ENCODE measurements at regions not wholly inside any gene's neighbourhood (a gene's known extent, or its start where the extent isn't known, plus 50 kb on each side); places are given as distances from the start of the nearest gene placed in this dataset.
"Not testable (repeated sequence)": the region's sequence is repeated elsewhere in the genome, so short reads cannot be mapped to it uniquely, and the experiment has no call there.

DNA sequence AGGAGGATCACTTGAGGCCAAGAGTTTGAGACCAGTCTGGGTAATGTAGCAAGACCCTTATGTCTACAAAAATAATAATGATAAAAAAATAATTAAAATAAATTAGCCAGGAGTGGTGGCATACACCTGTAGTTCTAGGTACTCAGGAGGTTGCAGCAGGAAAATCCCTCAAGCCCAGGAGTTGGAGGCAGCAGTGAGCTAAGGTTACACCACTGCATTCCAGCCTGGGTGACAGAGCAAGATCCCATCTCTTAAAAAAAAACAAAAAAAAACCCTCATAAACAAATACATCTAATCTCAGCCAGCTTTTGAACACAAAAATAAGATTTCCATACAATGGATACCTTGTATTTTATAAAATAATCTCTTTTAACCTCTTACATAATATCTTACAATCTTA is 363.3 kb upstream of the KLF4 start:
- no peak for DNase-seq

- DNase-seq: no peak
Observed at GRCh38 chr9:107850653-107851052, 361.1 kb upstream of the KLF4 start.

GRCh38 chr9:107847978-107848964 is 358.7 kb upstream of the KLF4 start:
- no peak for DNase-seq

DNA sequence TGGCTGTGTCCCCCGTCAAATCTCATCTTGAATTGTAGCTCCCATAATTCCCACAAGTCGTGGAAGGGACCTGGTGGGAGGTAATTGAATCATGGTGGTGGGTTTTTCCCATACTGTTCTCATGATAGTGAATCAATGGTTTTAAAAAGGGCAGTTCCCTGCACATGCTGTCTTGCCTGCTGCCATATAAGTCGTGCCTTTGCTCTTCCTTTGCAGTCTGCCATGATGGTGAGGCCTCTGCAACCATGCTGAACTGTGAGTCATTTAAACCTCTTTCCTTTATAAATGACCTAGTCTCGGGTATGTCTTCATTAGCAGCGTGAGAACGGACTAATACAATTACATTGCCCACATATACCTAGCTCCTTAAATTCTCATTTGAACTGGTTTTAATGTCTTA is 353.0 kb upstream of the KLF4 start:
- DNase-seq: no peak

GRCh38 chr9:107841076-107841475 is 351.5 kb upstream of the KLF4 start:
- no peak for DNase-seq

DNA sequence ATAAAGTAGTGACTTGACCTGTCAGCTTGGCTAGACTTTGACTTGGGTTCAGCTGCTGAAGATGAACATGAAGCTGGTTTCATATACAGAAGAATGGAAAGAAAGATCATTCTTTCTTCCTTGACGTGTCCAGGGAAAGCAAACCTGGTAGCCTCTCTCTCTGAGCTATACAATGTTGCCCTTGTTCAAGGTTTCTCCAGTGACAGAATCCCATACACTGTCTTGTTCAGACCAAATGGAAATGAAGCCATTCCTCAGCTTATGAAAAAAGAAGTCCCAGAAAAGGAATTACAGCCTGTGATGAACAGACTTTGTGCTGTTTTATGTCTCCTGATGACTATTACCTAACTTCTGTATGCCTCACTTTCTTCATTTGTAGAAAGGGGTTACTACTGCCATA is 349.8 kb upstream of the KLF4 start:
- DNase-seq: no peak

GRCh38 chr9:107838766-107839165 is 349.2 kb upstream of the KLF4 start:
- DNase-seq: no peak

GRCh38 chr9:107836300-107836699 is 346.7 kb upstream of the KLF4 start:
- DNase-seq: no peak

DNA sequence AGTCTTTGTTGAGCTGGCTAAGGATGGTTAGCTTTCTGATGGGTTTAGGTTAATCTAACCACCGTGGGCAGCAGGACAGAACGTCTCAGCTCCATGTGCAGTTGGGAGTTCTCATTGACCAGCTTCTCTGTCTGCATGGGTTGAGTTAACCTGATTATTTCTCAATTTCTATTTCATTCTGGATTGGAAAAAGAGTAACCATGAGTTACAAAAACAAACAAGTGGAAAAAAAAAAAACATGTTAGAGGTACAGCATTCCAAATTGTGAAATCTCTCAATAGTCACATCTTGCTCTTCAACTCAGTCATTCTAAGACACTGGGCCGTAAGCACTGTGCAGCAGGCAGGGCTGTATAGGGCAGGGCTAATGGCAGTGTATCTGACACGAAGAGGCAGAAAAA is 343.7 kb upstream of the KLF4 start:
- no peak for DNase-seq

GRCh38 chr9:107832871-107833270 is 343.3 kb upstream of the KLF4 start:
- DNase-seq: no peak

DNA sequence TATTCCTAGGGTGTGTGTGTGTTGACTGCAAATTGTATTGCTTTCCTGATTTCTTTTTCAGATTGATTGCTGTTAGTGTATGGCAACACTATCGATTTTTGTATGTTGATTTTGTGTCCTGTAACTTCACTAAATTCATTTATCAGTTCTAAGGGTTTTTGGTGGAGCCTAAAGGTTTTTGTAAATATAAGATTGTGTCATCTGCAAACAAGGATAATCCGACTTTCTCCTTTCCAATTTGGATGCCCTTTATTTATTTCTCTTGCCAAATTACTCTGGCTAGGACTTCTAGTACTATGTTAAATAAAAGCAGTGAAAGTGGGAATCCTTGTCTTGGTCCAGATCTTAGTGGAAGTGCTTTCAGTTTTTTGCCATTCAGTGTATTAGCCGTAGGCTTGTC is 340.9 kb upstream of the KLF4 start:
- DNase-seq: no peak

DNA sequence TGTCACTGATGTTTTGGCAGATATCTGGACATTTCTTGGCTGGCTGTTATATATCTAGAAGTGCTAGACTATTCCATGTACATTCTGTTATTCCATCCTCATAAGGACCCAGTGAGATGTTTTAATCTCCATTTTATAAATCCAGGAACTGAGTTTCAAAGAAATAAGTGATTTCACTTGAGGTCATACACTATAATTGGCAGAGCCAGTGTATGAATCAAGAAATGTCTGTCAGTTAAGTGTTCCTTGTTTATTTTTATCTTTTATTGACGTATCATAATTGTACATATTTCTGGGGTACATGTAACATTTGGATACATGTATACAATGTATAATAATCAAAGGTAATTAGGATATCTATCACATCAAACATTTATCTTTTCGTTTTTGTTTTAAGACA is 338.3 kb upstream of the KLF4 start:
- no peak for DNase-seq

DNA sequence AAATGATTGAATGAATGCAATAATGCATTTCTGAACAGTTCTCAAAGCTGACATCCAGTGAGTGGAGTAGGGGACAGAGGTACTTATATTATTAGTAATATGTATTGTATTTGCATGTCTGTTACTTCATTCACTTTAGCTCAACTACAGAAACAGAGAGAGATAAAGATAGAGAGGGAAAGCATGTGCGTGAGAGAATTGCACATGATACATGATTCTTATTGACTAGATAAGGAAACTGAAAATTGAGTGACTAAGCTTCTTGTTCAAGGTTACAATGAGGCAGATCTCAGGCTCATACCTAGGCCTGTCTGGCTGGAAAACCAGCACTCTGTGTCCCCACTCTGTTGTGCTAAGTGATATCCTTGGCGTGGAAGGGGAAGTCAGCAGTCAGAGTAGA is 337.7 kb upstream of the KLF4 start:
- DNase-seq: no peak

DNA sequence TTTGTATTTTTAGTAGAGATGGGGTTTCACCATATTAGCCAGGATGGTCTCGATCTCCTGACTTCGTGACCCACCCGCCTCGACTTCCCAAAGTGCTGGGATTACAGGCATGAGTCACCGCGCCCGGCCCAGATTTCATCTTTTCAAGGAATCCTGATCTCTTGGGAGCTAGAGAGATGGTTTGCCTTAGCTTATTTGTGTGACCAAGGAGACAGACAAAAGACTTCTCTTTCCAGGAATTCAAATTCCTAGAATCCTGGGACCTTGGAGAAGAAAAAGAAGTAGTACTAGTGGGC is 337.1 kb upstream of the KLF4 start:
- not testable (repeated sequence) for DNase-seq

GRCh38 chr9:107824556-107824955 is 335.0 kb upstream of the KLF4 start:
- DNase-seq: no peak

- DNase-seq: no peak
Observed at GRCh38 chr9:107819772-107820565, 330.4 kb upstream of the KLF4 start.

GRCh38 chr9:107818503-107818829 is 328.9 kb upstream of the KLF4 start:
- DNase-seq: not testable (repeated sequence)

DNA sequence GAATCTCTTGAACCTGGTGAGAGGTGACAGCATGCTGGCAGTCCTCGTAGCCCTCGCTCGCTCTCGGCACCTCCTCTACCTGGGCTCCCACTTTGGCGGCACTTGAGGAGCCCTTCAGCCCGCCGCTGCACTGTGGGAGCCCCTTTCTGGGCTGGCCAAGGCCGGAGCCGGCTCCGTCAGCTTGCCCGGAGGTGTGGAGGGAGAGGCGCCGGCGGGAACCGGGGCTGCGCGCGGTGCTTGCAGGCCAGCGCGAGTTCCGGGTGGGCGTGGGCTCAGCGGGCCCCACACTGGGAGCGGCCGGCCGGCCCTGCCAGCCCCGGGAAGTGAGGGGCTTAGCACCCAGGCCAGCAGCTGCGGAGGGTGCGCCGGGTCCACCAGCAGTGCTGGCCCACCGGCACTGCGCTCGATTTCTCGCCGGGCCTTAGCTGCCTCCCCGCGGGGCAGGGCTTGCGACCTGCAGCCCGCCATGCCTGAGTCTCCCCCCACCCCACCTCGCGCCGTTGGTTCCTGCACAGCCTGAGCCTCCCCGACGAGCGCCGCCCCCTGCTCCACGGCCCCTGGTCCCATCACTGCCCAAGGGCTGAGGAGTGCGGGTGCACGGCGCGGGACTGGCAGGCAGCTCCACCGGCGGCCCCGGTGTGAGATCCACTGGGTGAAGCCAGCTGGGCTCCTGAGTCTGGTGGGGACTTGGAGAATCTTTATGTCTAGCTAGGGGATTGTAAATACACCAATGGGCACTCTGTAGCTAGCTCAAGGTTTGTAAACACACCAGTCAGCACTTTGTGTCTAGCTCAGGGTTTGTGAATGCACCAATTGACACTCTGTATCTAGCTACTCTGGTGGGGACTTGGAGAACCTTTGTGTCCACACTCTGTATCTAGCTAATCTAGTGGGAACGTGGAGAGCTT is 328.3 kb upstream of the KLF4 start:
- not testable (repeated sequence) for DNase-seq

DNA sequence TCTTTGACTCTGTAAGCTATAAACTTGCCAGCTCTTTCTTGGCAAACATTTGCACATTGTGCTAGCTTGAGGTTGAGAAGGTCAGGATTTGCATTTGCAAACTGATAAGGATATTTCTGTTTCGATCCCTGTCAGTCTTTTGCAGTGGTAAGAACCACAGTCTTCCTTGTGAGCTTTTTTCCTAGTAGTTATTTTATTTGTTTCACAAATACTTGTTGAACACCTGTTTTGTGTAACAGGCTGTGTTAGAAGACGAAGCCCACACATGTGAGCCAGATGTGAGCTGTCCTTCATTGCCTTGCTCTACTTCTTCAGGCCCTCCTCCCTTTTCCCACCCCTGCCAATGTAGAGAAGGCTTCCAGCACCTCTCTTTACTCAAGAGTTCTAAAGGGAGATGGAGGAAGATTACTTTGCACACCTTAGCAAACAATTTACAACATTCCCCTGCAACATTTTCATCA is 327.0 kb upstream of the KLF4 start:
- no peak for DNase-seq

DNA sequence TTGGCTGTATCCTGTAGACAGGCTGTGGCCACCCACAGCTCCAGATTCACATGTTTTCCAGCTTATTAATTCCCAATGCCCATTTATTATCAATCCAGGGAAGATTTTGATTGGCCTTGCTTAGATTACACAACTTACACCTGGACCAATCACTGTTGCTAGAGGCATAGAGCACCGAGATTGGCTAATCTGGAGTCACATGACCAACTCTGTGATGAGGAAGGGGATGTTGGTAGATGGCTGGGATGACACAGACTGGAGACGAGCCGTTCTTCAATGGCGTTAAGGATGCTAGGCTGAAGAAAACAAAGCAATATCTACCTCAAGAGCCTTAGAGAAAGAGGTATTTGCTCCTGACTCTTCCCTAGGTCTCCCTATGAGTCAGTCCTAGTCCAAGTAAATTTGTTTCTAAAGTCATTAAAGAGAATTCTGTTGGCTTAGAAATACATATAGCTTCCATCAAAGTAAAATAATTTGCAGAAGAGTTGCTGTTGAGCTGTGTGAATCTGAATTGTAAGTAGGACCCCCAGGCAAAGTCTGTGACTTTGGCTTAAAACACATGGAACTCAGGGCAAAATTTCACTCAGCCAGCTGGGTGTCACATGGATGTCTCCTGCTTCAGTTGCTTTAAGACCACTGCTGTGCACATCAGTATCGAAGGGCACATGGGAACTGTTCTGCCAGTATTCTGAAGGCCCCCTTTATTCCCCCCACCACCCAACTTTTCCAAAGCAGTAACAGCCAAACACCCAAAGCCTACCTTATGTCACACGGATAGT is 326.4 kb upstream of the KLF4 start:
- DNase-seq: no peak

DNA sequence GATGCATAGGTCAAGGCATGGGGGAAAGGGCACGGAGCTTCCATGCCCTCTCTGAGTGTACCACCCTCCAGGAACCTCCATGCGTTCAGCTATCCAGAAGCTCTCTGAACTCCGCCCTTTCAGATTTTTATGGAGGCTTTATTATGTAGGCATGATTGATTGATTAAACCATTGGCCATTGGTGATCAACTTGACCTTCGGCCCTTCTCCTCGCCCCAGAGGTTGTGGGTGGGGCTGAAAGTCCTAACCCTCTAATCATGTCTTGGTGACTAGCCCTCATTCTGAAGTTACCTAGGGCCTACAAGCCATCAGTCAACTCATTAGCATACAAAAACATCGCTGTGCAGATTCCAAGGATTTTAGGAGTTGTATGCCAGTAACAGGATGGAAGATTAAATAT is 323.7 kb upstream of the KLF4 start:
- no peak for DNase-seq

DNA sequence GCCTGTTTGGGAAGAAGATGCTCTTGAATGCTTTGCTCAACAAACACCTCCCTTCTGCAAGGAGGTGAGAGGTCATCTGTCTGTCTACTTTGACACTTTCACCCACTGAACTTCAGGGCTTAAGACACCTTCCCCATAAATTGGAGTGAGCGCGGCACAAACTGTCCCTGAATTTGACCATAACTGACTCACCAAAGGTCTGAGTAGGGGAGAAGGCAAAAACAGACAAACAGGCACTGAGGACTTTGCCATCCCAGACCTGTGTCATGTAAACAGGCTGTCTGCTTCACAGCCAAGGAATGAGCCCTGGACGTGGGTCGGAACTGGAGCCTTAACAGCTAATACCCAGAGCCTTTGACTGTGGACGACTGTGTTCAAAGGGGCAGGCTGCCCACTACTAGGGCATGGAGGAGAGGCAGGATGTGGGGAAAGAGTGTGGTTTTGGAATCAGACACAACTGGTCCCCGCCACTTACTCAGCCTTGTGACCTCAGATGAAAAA is 320.9 kb upstream of the KLF4 start:
- no peak for DNase-seq
